A673 (cell line): ENCODE measurements at regions not wholly inside any gene's neighbourhood (a gene's known extent, or its start where the extent isn't known, plus 50 kb on each side); places are given as distances from the start of the nearest gene placed in this dataset.

Source experiments
- BruUV-seq: library from RNA; stranded (reverse); fragments of 400-500 nt; replicated peaks from 2 replicates; lab custom pipeline; 2021; lab: Mats Ljungman, UMichigan
- CTCF ChIA-PET: fragments of 300-600 bp; sonication (Branson Sonifier 250); formaldehyde crosslinking; loops from one replicate; lab custom pipeline; 2022; ENCODE audit warnings: antibody characterized with exemption; lab: Charles Lee
- POLR2A ChIA-PET: fragments of 300-600 bp; sonication (Branson Sonifier 250); formaldehyde crosslinking; loops from one replicate; lab custom pipeline; 2022; ENCODE audit warnings: antibody characterized with exemption; ENCODE audit not compliant: low non-redundant PET; lab: Charles Lee
- DNase-seq: peaks from one replicate; pipeline ENCODE4 v3.0.0-alpha.2; 2015; ENCODE audit warnings: low spot score
- H3K27ac ChIP-seq: fragments of 200-600 bp; sonication (generic); 2 replicates; pipeline ENCODE4 v1.5.1; 2016; ENCODE audit warnings: mixed run types, low read depth, mild to moderate bottlenecking, mixed read lengths, antibody characterized with exemption, low read length; ENCODE audit not compliant: poor library complexity, severe bottlenecking
- H3K27me3 ChIP-seq: fragments of 200-600 bp; sonication (generic); replicated peaks from 2 replicates; pipeline ENCODE4 v1.6.1; 2017; ENCODE audit warnings: mixed run types, low read depth, mild to moderate bottlenecking, mixed read lengths, antibody characterized with exemption, low read length; ENCODE audit not compliant: insufficient read depth, poor library complexity
- H3K36me3 ChIP-seq: fragments of 200-600 bp; sonication (generic); 2 replicates; pipeline ENCODE4 v1.6.1; 2016; ENCODE audit warnings: mixed run types, mild to moderate bottlenecking, mixed read lengths, antibody characterized with exemption, low read length; ENCODE audit not compliant: insufficient read depth, poor library complexity, severe bottlenecking
- H3K4me1 ChIP-seq: fragments of 200-600 bp; sonication (generic); 2 replicates; pipeline ENCODE4 v1.6.1; 2017; ENCODE audit warnings: mixed run types, mild to moderate bottlenecking, mixed read lengths, antibody characterized with exemption, low read length; ENCODE audit not compliant: insufficient read depth, poor library complexity, severe bottlenecking
- H3K4me3 ChIP-seq: fragments of 200-600 bp; sonication (generic); 2 replicates; pipeline ENCODE4 v1.5.1; 2016; ENCODE audit warnings: low read depth, mixed run types, mild to moderate bottlenecking, mixed read lengths, low read length; ENCODE audit not compliant: poor library complexity, severe bottlenecking
- H3K9me3 ChIP-seq: fragments of 200-600 bp; sonication (generic); 2 replicates; pipeline ENCODE4 v1.6.1; 2016; ENCODE audit warnings: mixed run types, low read depth, mild to moderate bottlenecking, mixed read lengths, antibody characterized with exemption, low read length; ENCODE audit not compliant: poor library complexity, severe bottlenecking
- EZH2 ChIP-seq: fragments of 200-600 bp; sonication (generic); IDR thresholded peaks from 2 replicates; pipeline ENCODE4 v1.6.1; 2017; ENCODE audit warnings: borderline replicate concordance, low read depth, mild to moderate bottlenecking, mixed read lengths, antibody characterized with exemption, low read length; ENCODE audit not compliant: poor library complexity, severe bottlenecking
- intact Hi-C: fragments of 100-400 bp; cut with micrococcal nuclease; formaldehyde crosslinking; loops from one replicate; pipeline ENCODE4 v1.10.0; 2022; ENCODE audit not compliant: unreplicated experiment
- TF ChIP-seq, protein P1 (sequence below): fragments of 300-800, 200-600 bp; sonication (generic); conservative IDR thresholded peaks from 2 replicates; pipeline ENCODE4 v1.5.1; 2017; ENCODE audit warnings: low read depth, mild to moderate bottlenecking, antibody characterized with exemption, low read length, moderate library complexity, mixed read lengths

DNA sequence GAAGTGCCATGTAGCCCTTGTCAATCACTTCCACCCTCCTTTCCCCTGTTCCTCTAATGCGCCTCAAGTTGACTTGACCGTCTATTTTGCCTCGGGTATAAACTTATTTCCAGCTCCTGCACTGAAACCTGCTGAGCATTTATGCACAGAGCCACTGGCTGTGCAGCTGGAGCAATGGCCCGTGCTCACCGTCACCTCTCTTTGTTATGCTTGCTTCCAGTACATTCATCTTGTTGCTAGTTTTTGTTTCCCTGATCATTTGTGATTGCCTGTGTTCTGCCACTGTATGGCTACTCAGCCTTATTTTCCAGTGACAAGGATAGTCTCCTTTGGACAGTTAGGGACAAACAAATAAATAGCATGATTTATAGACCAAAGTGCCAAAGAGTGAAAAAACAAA, 183.1 kb upstream of the C9orf72 start:
- Histone ChIP-seq H3K4me3 (no peak overlapping the region), H3K4me1 (no peaks in the 10 kb centered on the region), H3K9me3 (no peaks in the 10 kb centered on the region), H3K27ac (no peak overlapping the region), H3K36me3 (no peaks in the 10 kb centered on the region), H3K27me3 (no peaks in the 10 kb centered on the region)
- intact Hi-C loops, result no loop called here
- DNase-seq, result no peak
- ChIA-PET POLR2A (no interaction called here), CTCF (no interaction called here)
- TF ChIP-seq, protein P1, sequence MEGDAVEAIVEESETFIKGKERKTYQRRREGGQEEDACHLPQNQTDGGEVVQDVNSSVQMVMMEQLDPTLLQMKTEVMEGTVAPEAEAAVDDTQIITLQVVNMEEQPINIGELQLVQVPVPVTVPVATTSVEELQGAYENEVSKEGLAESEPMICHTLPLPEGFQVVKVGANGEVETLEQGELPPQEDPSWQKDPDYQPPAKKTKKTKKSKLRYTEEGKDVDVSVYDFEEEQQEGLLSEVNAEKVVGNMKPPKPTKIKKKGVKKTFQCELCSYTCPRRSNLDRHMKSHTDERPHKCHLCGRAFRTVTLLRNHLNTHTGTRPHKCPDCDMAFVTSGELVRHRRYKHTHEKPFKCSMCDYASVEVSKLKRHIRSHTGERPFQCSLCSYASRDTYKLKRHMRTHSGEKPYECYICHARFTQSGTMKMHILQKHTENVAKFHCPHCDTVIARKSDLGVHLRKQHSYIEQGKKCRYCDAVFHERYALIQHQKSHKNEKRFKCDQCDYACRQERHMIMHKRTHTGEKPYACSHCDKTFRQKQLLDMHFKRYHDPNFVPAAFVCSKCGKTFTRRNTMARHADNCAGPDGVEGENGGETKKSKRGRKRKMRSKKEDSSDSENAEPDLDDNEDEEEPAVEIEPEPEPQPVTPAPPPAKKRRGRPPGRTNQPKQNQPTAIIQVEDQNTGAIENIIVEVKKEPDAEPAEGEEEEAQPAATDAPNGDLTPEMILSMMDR, result no peak
- TF ChIP-seq EZH2, result no peak
- BruUV-seq, result no TSS peak

- CTCF ChIA-PET, result no interaction called here
- TF ChIP-seq, protein P1, result no peak
- no peak for TF ChIP-seq EZH2
- Histone ChIP-seq H3K27me3 (no peaks in the 10 kb centered on the region), H3K4me1 (peaks cover 15% of the 10 kb centered on the region), H3K9me3 (no peaks in the 10 kb centered on the region), H3K36me3 (no peaks in the 10 kb centered on the region), H3K4me3 (no peak overlapping the region), H3K27ac (no peak overlapping the region)
- DNase-seq, result no peak
- intact Hi-C loops, result no loop called here
- no TSS peak for BruUV-seq
- POLR2A ChIA-PET, result no interaction called here
Observed at GRCh38 chr9:27763831-27764230, 190.6 kb upstream of the C9orf72 start.

GRCh38 chr9:27765266-27766072, 192.2 kb upstream of the C9orf72 start:
- DNase-seq, result peak; percentile 32

More at GRCh38 chr9:27765266-27766072, 192.2 kb upstream of the C9orf72 start:
- CTCF ChIA-PET, result no interaction called here
- H3K4me3 ChIP-seq, result no peak overlapping the region
- no peaks in the 10 kb centered on the region for H3K9me3 ChIP-seq
- TF ChIP-seq EZH2, result no peak
- TF ChIP-seq, protein P1, result no peak
- no peak overlapping the region for H3K27ac ChIP-seq
- intact Hi-C loops, result no loop called here
- BruUV-seq, result no TSS peak
- no peaks in the 10 kb centered on the region for H3K36me3 ChIP-seq
- H3K4me1 ChIP-seq, result peaks cover 15% of the 10 kb centered on the region
- no peaks in the 10 kb centered on the region for H3K27me3 ChIP-seq
- POLR2A ChIA-PET, result no interaction called here
